HAP-1 (cell line): ENCODE measurements at regions not wholly inside any gene's neighbourhood (a gene's known extent, or its start where the extent isn't known, plus 50 kb on each side); places are given as distances from the start of the nearest gene placed in this dataset.

Experiments used
- DNase-seq, 2 experiments: peaks; one replicate each; pipeline ENCODE4 v3.0.0-alpha.2; 2016 to 2020; ENCODE audit warnings: low spot score in 2 of 2
- H3K27me3 ChIP-seq: fragments of 250-450 bp; sonication (Bioruptor Pico); 2 replicates; pipeline ENCODE4 v1.5.1; 2020; ENCODE audit warnings: low read depth, mild to moderate bottlenecking, moderate library complexity
- H3K36me3 ChIP-seq: fragments of 250-450 bp; sonication (Bioruptor Pico); replicated peaks from 2 replicates; pipeline ENCODE4 v1.5.1; 2020; ENCODE audit warnings: mild to moderate bottlenecking
- H3K4me1 ChIP-seq: fragments of 250-450 bp; sonication (Bioruptor Pico); 2 replicates; pipeline ENCODE4 v1.5.1; 2020; ENCODE audit warnings: mild to moderate bottlenecking
- H3K4me3 ChIP-seq: fragments of 250-450 bp; sonication (Bioruptor Pico); 2 replicates; pipeline ENCODE4 v1.5.1; 2020; ENCODE audit warnings: mild to moderate bottlenecking, moderate library complexity
- H3K9me3 ChIP-seq: fragments of 250-450 bp; sonication (Bioruptor Pico); 2 replicates; pipeline ENCODE4 v1.5.1; 2020; ENCODE audit warnings: mild to moderate bottlenecking, moderate library complexity
- in situ Hi-C: fragments of 300-500 bp; cut with MboI; formaldehyde crosslinking; loops from 3 replicates; pipeline ENCODE4 v1.14.3; 2020; ENCODE audit warnings: low sequenced_read_pairs, inconsistent platforms, mixed read lengths

GRCh38 chr4:163852246-163852645, 357.8 kb downstream of the TMA16 start:
- in situ Hi-C loops: no loop called here

GRCh38 chr4:163857903-163858302, 363.4 kb downstream of the TMA16 start:
- Histone ChIP-seq H3K4me3 (no peak overlapping the region), H3K9me3 (no peaks in the 10 kb centered on the region), H3K36me3 (no peaks in the 10 kb centered on the region), H3K4me1 (0 out of 2 replicates have a peak, but pooled peaks cover 5% of the 10 kb centered on the region), H3K27me3 (no peaks in the 10 kb centered on the region)
- in situ Hi-C loops: no loop called here
- DNase-seq: no peak

More at GRCh38 chr4:163852246-163852645, 357.8 kb downstream of the TMA16 start:
- DNase-seq: no peak
- Histone ChIP-seq H3K36me3 (no peaks in the 10 kb centered on the region), H3K4me1 (peaks cover under 1% of the 10 kb centered on the region; the same call in 1 of the 2 replicates), H3K27me3 (no peaks in the 10 kb centered on the region), H3K9me3 (no peaks in the 10 kb centered on the region), H3K4me3 (no peak overlapping the region)

DNA sequence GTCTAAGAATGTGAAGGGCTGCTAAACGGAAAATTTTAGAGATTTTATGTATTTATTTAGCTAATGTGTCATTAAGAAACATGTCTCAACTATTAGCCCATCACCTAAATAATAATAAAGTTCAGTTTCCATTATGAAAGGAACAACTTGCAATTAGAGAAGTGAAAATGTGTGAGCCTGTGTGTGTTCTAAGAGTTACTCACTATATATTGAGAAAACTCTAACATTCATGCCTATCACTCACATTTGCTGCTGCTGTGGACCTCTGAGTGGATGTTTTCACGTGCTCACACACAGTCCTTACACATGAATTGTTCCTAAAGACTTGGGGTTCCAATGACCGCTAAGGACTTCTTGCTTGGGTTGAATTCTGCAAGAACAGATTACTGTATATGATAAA, 364.0 kb downstream of the TMA16 start:
- H3K36me3 ChIP-seq: no peaks in the 10 kb centered on the region
- in situ Hi-C loops: no loop called here
- no peak for DNase-seq
- no peaks in the 10 kb centered on the region for H3K27me3 ChIP-seq
- H3K4me1 ChIP-seq: 0 out of 2 replicates have a peak, but pooled peaks cover 5% of the 10 kb centered on the region
- no peak overlapping the region for H3K4me3 ChIP-seq
- no peaks in the 10 kb centered on the region for H3K9me3 ChIP-seq

- DNase-seq: no peak
- Histone ChIP-seq H3K4me3 (no peak overlapping the region), H3K27me3 (no peaks in the 10 kb centered on the region), H3K4me1 (peaks cover 5% of the 10 kb centered on the region; the same call in 1 of the 2 replicates), H3K9me3 (no peaks in the 10 kb centered on the region), H3K36me3 (no peaks in the 10 kb centered on the region)
- in situ Hi-C loops: no loop called here
These were observed 368.6 kb downstream of the TMA16 start for GRCh38 chr4:163863082-163863481.

DNA sequence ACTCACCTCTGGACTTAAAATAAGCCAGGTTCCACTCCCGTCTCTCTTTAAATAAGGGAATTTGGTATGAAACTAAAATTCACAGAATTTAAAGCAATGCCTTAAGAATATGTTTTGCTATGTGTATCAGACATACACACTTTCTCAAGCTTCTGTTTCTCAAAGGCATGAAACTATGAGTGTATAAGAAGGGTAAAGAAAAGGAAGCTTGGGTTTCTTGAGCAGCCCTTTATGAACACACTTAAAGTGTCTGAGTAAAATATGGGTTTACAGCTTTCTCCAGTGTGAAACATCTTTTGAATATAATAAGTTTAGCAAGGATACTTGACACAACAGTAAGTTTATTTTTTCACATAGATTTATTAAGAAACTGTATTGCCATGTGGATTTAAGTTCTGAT, 370.5 kb downstream of the TMA16 start:
- Histone ChIP-seq H3K36me3 (no peaks in the 10 kb centered on the region), H3K4me1 (peaks cover 5% of the 10 kb centered on the region; the same call in 1 of the 2 replicates)

DNA sequence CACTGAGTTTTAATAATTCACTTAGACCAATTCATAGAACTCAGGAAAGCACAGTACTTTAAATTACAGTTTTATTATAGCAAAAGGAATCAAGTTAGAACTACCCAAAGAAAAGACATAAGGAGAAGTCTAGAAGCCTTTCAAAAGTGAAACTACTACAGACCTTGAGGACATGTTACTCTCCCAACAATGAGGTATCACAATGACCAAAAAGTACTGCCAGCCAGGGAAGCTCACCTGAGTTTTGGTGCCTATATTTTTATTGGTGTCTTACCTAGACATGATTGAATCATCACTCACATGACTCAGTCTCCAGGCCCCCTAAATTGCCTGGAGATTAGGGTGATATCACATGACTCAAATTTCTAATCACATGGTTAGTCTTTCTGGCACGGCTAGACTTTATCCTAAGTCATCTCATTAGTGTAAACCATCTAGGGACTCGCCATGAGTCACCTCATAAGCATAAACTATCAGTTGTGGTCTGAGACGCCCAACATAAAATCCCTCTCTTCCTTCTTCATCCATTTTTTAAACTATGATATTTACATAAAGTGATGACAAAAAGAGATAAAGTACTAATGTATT, 372.3 kb downstream of the TMA16 start:
- Histone ChIP-seq H3K9me3 (no peaks in the 10 kb centered on the region), H3K4me1 (no peaks in the 10 kb centered on the region; the same call in 1 of the 2 replicates), H3K27me3 (no peaks in the 10 kb centered on the region), H3K4me3 (no peak overlapping the region), H3K36me3 (no peaks in the 10 kb centered on the region)
- in situ Hi-C loops: no loop called here
- DNase-seq: no peak

More for the DNA sequence above, 370.5 kb downstream of the TMA16 start:
- no peak overlapping the region for H3K4me3 ChIP-seq
- no peak for DNase-seq
- H3K27me3 ChIP-seq: no peaks in the 10 kb centered on the region
- in situ Hi-C loops: no loop called here
- H3K9me3 ChIP-seq: no peaks in the 10 kb centered on the region

DNA sequence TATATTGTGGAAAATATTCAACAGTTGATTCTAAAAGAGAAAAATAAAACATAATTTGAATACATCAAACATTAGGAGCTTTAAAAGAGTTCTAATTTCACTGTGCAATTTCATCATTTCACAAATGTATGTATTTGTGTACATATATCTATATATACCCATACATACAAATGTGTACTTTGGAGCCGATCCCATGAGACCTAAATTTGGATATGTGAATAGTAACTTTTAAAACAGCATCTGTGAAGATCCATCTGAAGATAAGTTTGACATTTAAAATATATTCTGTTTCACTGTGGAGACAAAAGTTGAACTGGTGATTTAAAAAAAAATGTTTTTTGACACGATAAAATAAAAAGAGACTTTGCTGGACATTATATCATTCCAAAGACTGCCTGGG, 374.0 kb downstream of the TMA16 start:
- Histone ChIP-seq H3K4me1 (no peaks in the 10 kb centered on the region; the same call in 1 of the 2 replicates), H3K36me3 (no peaks in the 10 kb centered on the region), H3K4me3 (no peak overlapping the region), H3K27me3 (no peaks in the 10 kb centered on the region), H3K9me3 (no peaks in the 10 kb centered on the region)
- in situ Hi-C loops: no loop called here
- no peak for DNase-seq

DNA sequence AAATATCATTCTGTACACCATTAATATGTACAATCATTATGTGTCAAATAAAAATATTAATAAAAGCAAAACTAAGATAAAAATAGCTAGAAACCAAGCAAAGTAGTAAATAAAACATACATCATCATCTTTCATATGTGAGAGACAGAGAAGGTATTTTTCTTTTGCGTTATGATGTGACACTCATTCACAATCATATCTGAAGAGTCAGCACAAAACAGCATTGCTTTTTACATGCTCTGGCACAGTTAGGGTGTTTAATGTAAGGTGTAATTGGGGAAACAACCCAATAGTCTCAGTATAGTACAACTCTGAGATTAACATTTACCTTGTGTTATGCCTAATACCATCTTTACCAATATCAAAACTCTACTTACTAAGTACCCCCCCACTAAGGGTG, 376.6 kb downstream of the TMA16 start:
- Histone ChIP-seq H3K4me1 (no peaks in the 10 kb centered on the region; the same call in 1 of the 2 replicates), H3K4me3 (no peak overlapping the region), H3K36me3 (no peaks in the 10 kb centered on the region), H3K9me3 (no peaks in the 10 kb centered on the region), H3K27me3 (no peaks in the 10 kb centered on the region)
- DNase-seq: no peak
- in situ Hi-C loops: no loop called here

- Histone ChIP-seq H3K4me1 (no peaks in the 10 kb centered on the region; the same call in 1 of the 2 replicates), H3K4me3 (no peak overlapping the region), H3K36me3 (no peaks in the 10 kb centered on the region), H3K27me3 (no peaks in the 10 kb centered on the region), H3K9me3 (no peaks in the 10 kb centered on the region)
- in situ Hi-C loops: no loop called here
- DNase-seq: peak in 1 of 2 experiments; percentile 43
These were observed 380.8 kb downstream of the TMA16 start for GRCh38 chr4:163875327-163875726.

DNA sequence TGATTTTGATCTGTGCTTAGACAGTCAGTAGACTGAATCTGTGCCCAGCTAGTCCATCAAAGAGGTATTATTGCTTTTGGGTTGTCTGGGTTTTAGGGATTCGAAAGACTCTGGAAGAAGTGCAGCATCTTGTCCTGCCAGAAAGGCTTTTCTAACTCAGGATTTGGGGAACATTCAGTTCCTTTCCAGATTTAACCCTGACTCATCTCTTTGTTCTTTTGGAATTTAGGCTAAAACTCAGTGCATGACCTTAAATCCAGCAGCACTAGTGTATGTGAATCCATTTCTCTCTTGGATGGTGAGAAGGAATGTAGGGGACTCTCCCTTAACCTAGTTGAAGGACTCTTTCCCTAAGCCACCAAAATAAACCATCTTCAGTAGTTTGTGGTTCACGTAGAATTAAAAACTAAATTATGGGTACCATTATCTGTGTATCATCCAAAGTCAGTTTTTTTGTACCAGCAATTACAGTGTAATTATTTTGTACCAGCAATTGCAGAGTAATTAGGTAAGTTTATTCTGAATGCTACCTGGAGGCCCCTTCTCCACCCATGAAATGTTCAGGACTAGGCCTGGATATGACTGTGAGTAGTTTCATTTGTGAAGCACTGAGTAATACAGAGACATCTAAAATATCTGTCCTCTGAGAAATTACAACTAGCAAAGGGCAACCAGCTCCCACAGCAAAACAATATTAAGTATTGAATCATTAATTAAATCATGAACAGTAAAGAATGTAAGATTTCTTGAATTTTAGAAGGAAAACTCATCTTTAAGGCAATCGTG, 384.0 kb downstream of the TMA16 start:
- no peak for DNase-seq
- in situ Hi-C loops: no loop called here
- no peaks in the 10 kb centered on the region for H3K9me3 ChIP-seq

DNA sequence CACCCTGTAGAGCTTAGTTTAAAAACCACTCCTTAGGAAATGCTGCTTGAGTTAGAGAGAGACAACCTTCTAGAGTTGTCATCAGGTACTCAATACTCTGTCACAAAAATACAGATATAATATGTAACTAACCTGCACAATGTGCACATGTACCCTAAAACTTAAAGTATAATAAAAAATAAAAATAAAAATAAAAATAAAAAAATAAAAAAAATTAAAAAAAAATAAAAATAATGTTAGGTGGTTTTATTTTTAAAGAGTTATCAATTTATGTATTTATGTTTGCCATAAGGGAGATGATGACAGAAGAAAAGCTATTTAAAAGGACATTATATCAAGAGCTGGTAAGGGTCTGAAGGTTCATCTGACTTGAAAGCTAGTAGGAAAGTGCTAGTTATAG, 397.9 kb downstream of the TMA16 start:
- in situ Hi-C loops: no loop called here
- no peaks in the 10 kb centered on the region for H3K27me3 ChIP-seq
- H3K36me3 ChIP-seq: no peaks in the 10 kb centered on the region
- H3K4me1 ChIP-seq: peaks cover 5% of the 10 kb centered on the region; the same call in 1 of the 2 replicates
- H3K9me3 ChIP-seq: no peaks in the 10 kb centered on the region
- H3K4me3 ChIP-seq: no peak overlapping the region
- DNase-seq: no peak

More for the DNA sequence above, 384.0 kb downstream of the TMA16 start:
- no peaks in the 10 kb centered on the region; the same call in 1 of the 2 replicates for H3K4me1 ChIP-seq
- H3K4me3 ChIP-seq: no peak overlapping the region
- no peaks in the 10 kb centered on the region for H3K36me3 ChIP-seq
- no peaks in the 10 kb centered on the region for H3K27me3 ChIP-seq

DNA sequence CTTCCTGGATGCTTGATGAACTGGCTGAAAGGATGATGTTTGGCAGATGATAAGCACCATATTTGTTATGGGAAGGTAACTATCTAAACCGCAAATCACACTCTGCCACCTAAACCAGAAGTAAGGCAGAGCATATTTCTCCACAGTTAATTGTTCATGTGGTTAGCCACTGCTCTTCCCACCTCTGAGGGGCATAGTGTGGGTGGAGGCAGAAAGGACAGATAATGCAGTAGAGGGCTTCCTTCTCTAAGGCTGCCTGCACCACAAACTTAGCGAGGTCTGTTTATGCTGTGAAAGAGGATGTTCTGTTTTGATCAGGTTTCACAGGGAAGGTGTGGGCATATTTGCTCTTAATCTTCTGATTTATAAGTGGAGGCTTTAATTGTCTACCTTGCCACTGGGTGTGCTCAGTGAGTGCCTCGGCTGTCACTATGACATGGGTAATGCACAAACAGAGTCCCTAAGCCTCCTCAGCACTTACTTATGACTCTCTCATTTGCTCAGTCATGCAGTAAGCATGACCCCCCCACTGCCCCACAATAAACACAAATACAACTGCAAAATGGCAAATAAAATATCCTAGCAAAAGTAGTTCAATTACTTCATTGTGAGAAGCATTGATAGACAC, 401.0 kb downstream of the TMA16 start:
- Histone ChIP-seq H3K4me1 (peaks cover 5% of the 10 kb centered on the region; the same call in 1 of the 2 replicates), H3K4me3 (no peak overlapping the region), H3K27me3 (no peaks in the 10 kb centered on the region), H3K9me3 (no peaks in the 10 kb centered on the region), H3K36me3 (no peaks in the 10 kb centered on the region)
- no peak for DNase-seq
- in situ Hi-C loops: no loop called here

GRCh38 chr4:163901319-163901718, 406.8 kb downstream of the TMA16 start:
- in situ Hi-C loops: no loop called here
- no peaks in the 10 kb centered on the region for H3K27me3 ChIP-seq
- DNase-seq: no peak
- H3K36me3 ChIP-seq: no peaks in the 10 kb centered on the region
- peaks cover 3% of the 10 kb centered on the region; the same call in 1 of the 2 replicates for H3K4me1 ChIP-seq
- no peaks in the 10 kb centered on the region for H3K9me3 ChIP-seq
- H3K4me3 ChIP-seq: no peak overlapping the region

DNA sequence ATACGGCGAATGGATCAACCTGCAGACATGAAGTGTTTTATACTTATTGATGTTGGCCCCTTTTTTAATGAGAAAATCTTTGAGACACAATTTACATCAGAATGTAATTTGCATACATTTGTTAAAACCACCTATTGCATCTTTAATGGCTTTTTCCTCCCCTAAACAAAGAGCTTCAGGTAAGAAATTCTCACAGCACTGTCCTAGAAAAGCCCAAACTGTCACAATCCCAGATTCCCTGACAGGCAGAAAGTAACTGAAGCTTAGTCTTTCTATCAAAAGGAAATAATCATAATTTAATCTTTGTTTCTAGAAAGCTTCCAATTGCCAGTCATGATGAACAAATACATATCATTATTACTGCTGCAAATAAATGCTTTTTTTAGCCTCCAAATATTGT, 407.9 kb downstream of the TMA16 start:
- in situ Hi-C loops: no loop called here
- H3K9me3 ChIP-seq: no peaks in the 10 kb centered on the region
- no peaks in the 10 kb centered on the region for H3K27me3 ChIP-seq

More for the DNA sequence above, 407.9 kb downstream of the TMA16 start:
- no peaks in the 10 kb centered on the region for H3K36me3 ChIP-seq
- no peaks in the 10 kb centered on the region for H3K4me1 ChIP-seq
- DNase-seq: no peak
- no peak overlapping the region for H3K4me3 ChIP-seq
